Endothelial cell of umbilical vein (primary cell): ENCODE measurements at regions not wholly inside any gene's neighbourhood (a gene's known extent, or its start where the extent isn't known, plus 50 kb on each side); places are given as distances from the start of the nearest gene placed in this dataset.

Experiments used
- BruUV-seq: library from RNA; stranded (reverse); fragments of 400-500 nt; replicated peaks from 2 replicates; lab custom pipeline; 2021; lab: Mats Ljungman, UMichigan
- CTCF ChIA-PET: fragments of 300-600, 350-600 bp; sonication (Branson Sonifier 250); formaldehyde crosslinking; loops from one replicate; lab custom pipeline; 2021; ENCODE audit warnings: antibody characterized with exemption, inconsistent platforms; lab: Charles Lee
- POLR2A ChIA-PET: fragments of 300-600, 350-600 bp; sonication (Branson Sonifier 250); formaldehyde crosslinking; loops from one replicate; lab custom pipeline; 2021; ENCODE audit warnings: antibody characterized with exemption, inconsistent platforms; lab: Charles Lee
- DNase-seq: peaks from one replicate; pipeline ENCODE4 v3.0.0-alpha.2; 2011; ENCODE audit warnings: low read depth, low spot score
- FAIRE-seq: peaks from 2 replicates; lab custom pipeline; 2011; peaks lifted over from hg19 to GRCh38; lab: Jason Lieb, UNC
- H2AFZ ChIP-seq: 2 replicates; pipeline ENCODE4 v1.6.0; 2012; ENCODE audit warnings: low read depth, low read length, control low read depth, inconsistent platforms
- H3K27ac ChIP-seq: 2 replicates; pipeline ENCODE4 v1.5.1; 2011; ENCODE audit warnings: low read depth, mild to moderate bottlenecking, control low read depth, low read length, moderate library complexity; ENCODE audit not compliant: insufficient read depth
- H3K27me3 ChIP-seq, 2 experiments: 2 replicates each; pipeline versions ENCODE4 v1.6.0 to v1.6.1; 2011; ENCODE audit warnings: low read length in 2 of 2, mixed read lengths in 1 of 2; ENCODE audit not compliant: control insufficient read depth in 2 of 2, insufficient read depth in 2 of 2
- H3K36me3 ChIP-seq, 2 experiments: 2 replicates in 1 of 2; 3 replicates in 1 of 2; pipeline ENCODE4 v1.5.1; 2011; ENCODE audit warnings: low read length in 2 of 2, mild to moderate bottlenecking in 1 of 2, moderate library complexity in 1 of 2; ENCODE audit not compliant: control insufficient read depth in 2 of 2, insufficient read depth in 2 of 2; ENCODE audit errors: extremely low read depth in 1 of 2
- H3K4me1 ChIP-seq: 3 replicates; pipeline ENCODE4 v1.5.1; 2011; ENCODE audit warnings: mild to moderate bottlenecking, low read length; ENCODE audit not compliant: control insufficient read depth, insufficient read depth; ENCODE audit errors: extremely low read depth
- H3K4me2 ChIP-seq: 2 replicates; pipeline ENCODE4 v1.6.1; 2011; ENCODE audit warnings: low read length, control low read depth, mixed read lengths; ENCODE audit not compliant: insufficient read depth
- H3K4me3 ChIP-seq, 3 experiments: fragments of 200-600 bp in 1 of 3; sonication (generic), shearing (Covaris generic) in 1 of 3; replicated peaks in 1 of 3; 2 replicates each; pipeline ENCODE4 v1.5.1; 2011 to 2016; ENCODE audit warnings: control low read depth in 3 of 3, low read length in 3 of 3, mild to moderate bottlenecking in 2 of 3, inconsistent platforms in 1 of 3, low read depth in 1 of 3, moderate library complexity in 1 of 3; ENCODE audit not compliant: insufficient read depth in 1 of 3
- H3K79me2 ChIP-seq: 2 replicates; pipeline ENCODE4 v1.6.0; 2012; ENCODE audit warnings: low read length, inconsistent platforms; ENCODE audit not compliant: control insufficient read depth, insufficient read depth
- H3K9ac ChIP-seq: replicated peaks from 2 replicates; pipeline ENCODE3; 2011; ENCODE audit warnings: low read length, control low read depth; ENCODE audit not compliant: insufficient read depth; ENCODE audit errors: extremely low read depth
- H3K9me1 ChIP-seq: replicated peaks from 3 replicates; pipeline ENCODE4 v1.6.0; 2011; ENCODE audit warnings: mild to moderate bottlenecking, low read length; ENCODE audit not compliant: control insufficient read depth, insufficient read depth; ENCODE audit errors: extremely low read depth
- H3K9me3 ChIP-seq: replicated peaks from 2 replicates; pipeline ENCODE4 v1.5.1; 2012; ENCODE audit warnings: low read length, inconsistent platforms; ENCODE audit not compliant: control insufficient read depth, insufficient read depth
- H4K20me1 ChIP-seq: replicated peaks from 2 replicates; pipeline ENCODE3; 2011; ENCODE audit warnings: mild to moderate bottlenecking, low read length; ENCODE audit not compliant: control insufficient read depth, insufficient read depth; ENCODE audit errors: extremely low read depth
- CTCF ChIP-seq, 2 donors: IDR thresholded peaks; 1 replicate in 1 of 2; 2 replicates in 1 of 2; pipeline ENCODE4 v1.5.1; 2011; ENCODE audit warnings: low read length in 2 of 2, mild to moderate bottlenecking in 2 of 2, moderate library complexity in 2 of 2, control low read depth in 1 of 2, inconsistent platforms in 1 of 2, low read depth in 1 of 2; ENCODE audit not compliant: insufficient read depth in 1 of 2; ENCODE audit errors: extremely low read depth in 1 of 2
- EZH2 ChIP-seq: IDR thresholded peaks from 2 replicates; pipeline ENCODE4 v1.6.1; 2012; ENCODE audit warnings: borderline replicate concordance, low read depth, mild to moderate bottlenecking, moderate library complexity, low read length, inconsistent platforms; ENCODE audit not compliant: severe bottlenecking
- FOS ChIP-seq: IDR thresholded peaks from 2 replicates; pipeline ENCODE4 v1.6.1; 2011; ENCODE audit warnings: mild to moderate bottlenecking, low read length, moderate library complexity, borderline replicate concordance; ENCODE audit not compliant: insufficient read depth
- GATA2 ChIP-seq: IDR thresholded peaks from 2 replicates; pipeline ENCODE4 v1.7.0; 2011; ENCODE audit warnings: low read depth, mild to moderate bottlenecking, moderate library complexity, mixed read lengths, low read length; ENCODE audit not compliant: insufficient read length, insufficient read depth
- JUN ChIP-seq: IDR thresholded peaks from 2 replicates; pipeline ENCODE4 v1.6.1; 2011; ENCODE audit warnings: borderline replicate concordance, low read depth; ENCODE audit not compliant: insufficient read length, insufficient read depth
- MAX ChIP-seq: IDR thresholded peaks from 2 replicates; pipeline ENCODE4 v1.6.1; 2011; ENCODE audit not compliant: insufficient read depth, insufficient read length
- MYC ChIP-seq: IDR thresholded peaks from one replicate; pipeline ENCODE4 v1.6.1; 2011; ENCODE audit warnings: mild to moderate bottlenecking, low read depth, low read length
- POLR2A ChIP-seq: IDR thresholded peaks from 2 replicates; pipeline ENCODE4 v1.6.1; 2012; ENCODE audit warnings: low read depth, mild to moderate bottlenecking, control low read depth, low read length
- dilution Hi-C: fragments of 300-500 bp; cut with MboI; formaldehyde crosslinking; loops from one replicate; pipeline ENCODE4 v1.15.0; 2019; ENCODE audit warnings: low sequenced_read_pairs; ENCODE audit not compliant: extremely low pct_ligation_motif_present
- intact Hi-C: fragments of 100-400 bp; cut with micrococcal nuclease; formaldehyde crosslinking; loops from one replicate; pipeline ENCODE4 v1.10.0; 2022

GRCh38 chr2:187939180-187939579 lies 352.5 kb upstream of the GULP1 start:
- Histone ChIP-seq H3K27ac (no peak overlapping the region), H3K79me2 (no peaks in the 10 kb centered on the region), H3K4me1 (no peaks in the 10 kb centered on the region), H3K36me3 (no peaks in the 10 kb centered on the region), H3K9me3 (no peaks in the 10 kb centered on the region), H2AFZ (no peak overlapping the region), H3K9me1 (no peaks in the 10 kb centered on the region), H4K20me1 (no peaks in the 10 kb centered on the region), H3K4me3 (no peak overlapping the region), H3K27me3 (no peaks in the 10 kb centered on the region), H3K9ac (no peak overlapping the region), H3K4me2 (no peak overlapping the region)
- TF ChIP-seq JUN (no peak), MAX (no peak), POLR2A (no peak), GATA2 (no peak), MYC (no peak), CTCF (IDR thresholded peaks at IDR 0.05; ENCODE audit: extremely low read depth in 1 of 2, insufficient read depth in 1 of 2, low read depth in 1 of 2, low read length in 2 of 2) (no peak), EZH2 (no peak), FOS (no peak)
- no TSS peak for BruUV-seq
- dilution Hi-C loops (no loop called here), intact Hi-C loops (no loop called here)
- CTCF ChIA-PET = no interaction called here
- DNase-seq = no peak
- POLR2A ChIA-PET = no interaction called here
- FAIRE-seq = no peak
